GM12878 (cell line): ENCODE measurements at regions not wholly inside any gene's neighbourhood (a gene's known extent, or its start where the extent isn't known, plus 50 kb on each side); places are given as distances from the start of the nearest gene placed in this dataset.

Experiments
- ATAC-seq: fragments of 200-7000 bp; cut with Tn5 transposase; 3 replicates; pipeline ENCODE4 v1.9.1; 2020; ENCODE audit warnings: mild to moderate bottlenecking, moderate library complexity
- BruUV-seq: library from RNA; stranded (reverse); fragments of 400-500 nt; replicated peaks from 2 replicates; lab custom pipeline; 2021; lab: Mats Ljungman, UMichigan
- CTCF ChIA-PET: fragments of 300-600 bp; sonication (Branson Sonifier 250); formaldehyde crosslinking; extraction: SDS; loops from one replicate; lab custom pipeline; 2021; ENCODE audit warnings: inconsistent platforms; lab: Yijun Ruan, JAX
- POLR2A ChIA-PET: fragments of 350-600 bp; formaldehyde crosslinking; extraction: SDS; loops from one replicate; lab custom pipeline; 2021; ENCODE audit warnings: inconsistent platforms; lab: Charles Lee
- RAD21 ChIA-PET: fragments of 300-600 bp; sonication (Branson Sonifier 250); formaldehyde crosslinking; loops from one replicate; lab custom pipeline; 2023; ENCODE audit warnings: antibody characterized with exemption; ENCODE audit not compliant: unreplicated experiment; lab: Charles Lee
- SMC1A ChIA-PET: fragments of 300-600 bp; sonication (Branson Sonifier 250); formaldehyde crosslinking; loops from one replicate; lab custom pipeline; 2023; ENCODE audit not compliant: unreplicated experiment, uncharacterized antibody; lab: Charles Lee
- DNase-seq: peaks from one replicate; pipeline ENCODE4 v3.0.0-alpha.2; 2011; ENCODE audit warnings: low read depth, low spot score
- FAIRE-seq: peaks from 3 replicates; lab custom pipeline; 2011; peaks lifted over from hg19 to GRCh38; lab: Jason Lieb, UNC
- H2AFZ ChIP-seq: 2 replicates; pipeline ENCODE4 v1.6.0; 2011; ENCODE audit warnings: low read depth, low read length, control low read depth; ENCODE audit not compliant: control insufficient read depth
- H3K27ac ChIP-seq: 2 replicates; pipeline ENCODE4 v1.5.1; 2011; ENCODE audit warnings: control low read depth; ENCODE audit not compliant: control insufficient read depth, insufficient read depth
- H3K27me3 ChIP-seq, 2 experiments: replicated peaks in 1 of 2; 2 replicates each; pipeline versions ENCODE4 v1.6.0 to v1.6.1; 2011; ENCODE audit warnings: low read length in 1 of 2; ENCODE audit not compliant: control insufficient read depth in 2 of 2, insufficient read depth in 2 of 2
- H3K36me3 ChIP-seq, 2 experiments: 2 replicates each; pipeline ENCODE4 v1.5.1; 2011; ENCODE audit warnings: low read length in 1 of 2; ENCODE audit not compliant: control insufficient read depth in 2 of 2, insufficient read depth in 2 of 2
- H3K4me1 ChIP-seq: 2 replicates; pipeline ENCODE4 v1.6.1; 2011; ENCODE audit warnings: mild to moderate bottlenecking, low read length, moderate library complexity, mixed read lengths; ENCODE audit not compliant: control insufficient read depth, insufficient read depth
- H3K4me2 ChIP-seq: 2 replicates; pipeline ENCODE4 v1.6.0; 2011; ENCODE audit warnings: control low read depth; ENCODE audit not compliant: control insufficient read depth, insufficient read depth
- H3K4me3 ChIP-seq: fragments of 200-600 bp; sonication (generic); 2 replicates; pipeline ENCODE4 v1.5.1; 2016
- H3K79me2 ChIP-seq: 2 replicates; pipeline ENCODE4 v1.6.0; 2011; ENCODE audit warnings: low read length; ENCODE audit not compliant: control insufficient read depth, insufficient read depth
- H3K9ac ChIP-seq: 2 replicates; pipeline ENCODE4 v1.8.0; 2011; ENCODE audit warnings: low read length, control low read depth, mixed read lengths; ENCODE audit not compliant: control insufficient read depth, insufficient read depth
- H3K9me3 ChIP-seq: replicated peaks from 3 replicates; pipeline ENCODE4 v1.5.1; 2011; ENCODE audit warnings: mild to moderate bottlenecking, low read length; ENCODE audit not compliant: control insufficient read depth, insufficient read depth
- H4K20me1 ChIP-seq: 2 replicates; pipeline ENCODE4 v1.6.0; 2011; ENCODE audit not compliant: control insufficient read depth, insufficient read depth
- CHD4 ChIP-seq: fragments of 200-600 bp; sonication (generic); IDR thresholded peaks from 2 replicates; pipeline ENCODE4 v1.6.1; 2016; ENCODE audit warnings: mild to moderate bottlenecking
- DPF2 ChIP-seq: fragments of 450-650 bp; IDR thresholded peaks from 2 replicates; pipeline ENCODE4 v1.6.1; 2017; ENCODE audit warnings: mild to moderate bottlenecking
- EED ChIP-seq: sonication (generic); IDR thresholded peaks from 2 replicates; pipeline ENCODE4 v1.6.1; 2016; ENCODE audit warnings: antibody characterized with exemption, low read depth
- FOS ChIP-seq: IDR thresholded peaks from 3 replicates; pipeline ENCODE4 v1.6.1; 2011; ENCODE audit warnings: borderline replicate concordance; ENCODE audit not compliant: insufficient read length; ENCODE audit errors: extremely low read depth
- HDAC2 ChIP-seq: fragments of 200-600 bp; sonication (generic); IDR thresholded peaks from 2 replicates; pipeline ENCODE4 v1.6.1; 2017
- JUND ChIP-seq: IDR thresholded peaks from 2 replicates; pipeline ENCODE4 v1.6.1; 2012; ENCODE audit warnings: low read depth, mild to moderate bottlenecking, low read length, improper control_type of control experiment, moderate library complexity
- MTA2 ChIP-seq: fragments of 450-650 bp; IDR thresholded peaks from 2 replicates; pipeline ENCODE4 v1.6.1; 2016; ENCODE audit warnings: low read depth, mild to moderate bottlenecking, moderate library complexity
- NFIC ChIP-seq: IDR thresholded peaks from 2 replicates; pipeline ENCODE4 v1.6.1; 2012; ENCODE audit warnings: low read depth, mild to moderate bottlenecking, inconsistent platforms, low read length, moderate library complexity
- NR2C1 ChIP-seq: fragments of 450-650 bp; IDR thresholded peaks from 2 replicates; pipeline ENCODE4 v1.6.1; 2017; ENCODE audit warnings: antibody characterized with exemption, mild to moderate bottlenecking, moderate library complexity
- RAD21 ChIP-seq: IDR thresholded peaks from 2 replicates; pipeline ENCODE4 v1.6.1; 2011; ENCODE audit warnings: mild to moderate bottlenecking, low read depth, low read length, moderate library complexity; ENCODE audit not compliant: insufficient read depth
- WRNIP1 ChIP-seq: IDR thresholded peaks from 2 replicates; pipeline ENCODE4 v1.6.1; 2011; ENCODE audit warnings: low read depth, low read length, improper control_type of control experiment, borderline replicate concordance
- YBX1 ChIP-seq: fragments of 450-650 bp; IDR thresholded peaks from 2 replicates; pipeline ENCODE4 v1.6.1; 2016; ENCODE audit warnings: antibody characterized with exemption
- ZBTB4 ChIP-seq: fragments of 450-650 bp; formaldehyde crosslinking; IDR thresholded peaks from 2 replicates; pipeline ENCODE4 v1.4.0; 2022; ENCODE audit warnings: mild to moderate bottlenecking, moderate library complexity
- WGBS: methylation state at CpG from one replicate; pipeline ENCODE4 v1.1.6; 2016; ENCODE audit warnings: low lambda C conversion rate; ENCODE audit not compliant: insufficient replicate concordance, insufficient coverage; ENCODE audit errors: missing lambda C conversion rate; 5-methylcytosine and 5-hydroxymethylcytosine counted together
- in situ Hi-C: fragments of 300-500 bp; cut with MboI; formaldehyde crosslinking; loops from 9 replicates; pipeline ENCODE4 v1.14.3; 2018; ENCODE audit warnings: mixed read lengths
- intact Hi-C: fragments of 100-400 bp; cut with micrococcal nuclease; formaldehyde crosslinking; loops from one replicate; pipeline ENCODE4 v1.14.2; 2022; ENCODE audit not compliant: unreplicated experiment
- TF ChIP-seq, protein P1 (sequence below): fragments of 450-650 bp; IDR thresholded peaks from 2 replicates; pipeline ENCODE4 v1.6.1; 2017; ENCODE audit warnings: mild to moderate bottlenecking, moderate library complexity

DNA sequence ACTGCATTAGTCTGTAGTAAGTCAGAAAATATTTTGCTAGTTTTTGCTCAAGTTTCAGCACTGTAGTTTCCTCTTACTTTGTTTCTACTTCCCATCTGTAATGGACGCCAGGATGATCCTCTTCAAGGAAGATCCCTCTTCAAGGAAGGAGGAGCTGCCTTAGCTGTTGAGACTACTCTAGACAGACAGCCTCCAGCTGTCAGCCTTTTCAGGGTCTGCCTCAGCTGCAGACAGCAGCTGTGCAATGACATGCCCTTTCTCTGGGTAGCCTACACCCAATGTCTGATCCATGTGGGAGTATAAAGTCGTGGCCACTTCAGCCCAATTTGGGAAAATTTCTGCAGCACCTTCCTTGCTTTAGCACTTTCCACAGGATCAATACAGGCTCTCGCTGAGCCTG is 281.0 kb upstream of the MAOA start:
- ATAC-seq (no peak), FAIRE-seq (no peak), DNase-seq (no peak)
- H3K27ac ChIP-seq, result no peak overlapping the region
- no TSS peak for BruUV-seq
- H3K36me3 ChIP-seq, result no peaks in the 10 kb centered on the region
- in situ Hi-C loops (no loop called here), intact Hi-C loops (no loop called here)
- RAD21 ChIA-PET, result no interaction called here
- H3K9me3 ChIP-seq, result no peaks in the 10 kb centered on the region
- H3K4me3 ChIP-seq, result no peak overlapping the region
- no peaks in the 10 kb centered on the region for H3K27me3 ChIP-seq
- no peaks in the 10 kb centered on the region for H4K20me1 ChIP-seq
- CTCF ChIA-PET, result interaction anchor here (1.3 kb wide), 1 partner anchor 9 kb away, joined by 3 read pairs; no protein-coding TSS in a partner anchor
- no peaks in the 10 kb centered on the region for H3K79me2 ChIP-seq
- no peak overlapping the region for H2AFZ ChIP-seq
- TF ChIP-seq HDAC2 (no peak), FOS (no peak), WRNIP1 (no peak), EED (no peak), JUND (no peak), MTA2 (no peak), RAD21 (no peak), YBX1 (no peak), NFIC (no peak), DPF2 (no peak), CHD4 (no peak), ZBTB4 (CRISPR knock-in tag) (no peak), NR2C1 (no peak)
- TF ChIP-seq, protein P1, sequence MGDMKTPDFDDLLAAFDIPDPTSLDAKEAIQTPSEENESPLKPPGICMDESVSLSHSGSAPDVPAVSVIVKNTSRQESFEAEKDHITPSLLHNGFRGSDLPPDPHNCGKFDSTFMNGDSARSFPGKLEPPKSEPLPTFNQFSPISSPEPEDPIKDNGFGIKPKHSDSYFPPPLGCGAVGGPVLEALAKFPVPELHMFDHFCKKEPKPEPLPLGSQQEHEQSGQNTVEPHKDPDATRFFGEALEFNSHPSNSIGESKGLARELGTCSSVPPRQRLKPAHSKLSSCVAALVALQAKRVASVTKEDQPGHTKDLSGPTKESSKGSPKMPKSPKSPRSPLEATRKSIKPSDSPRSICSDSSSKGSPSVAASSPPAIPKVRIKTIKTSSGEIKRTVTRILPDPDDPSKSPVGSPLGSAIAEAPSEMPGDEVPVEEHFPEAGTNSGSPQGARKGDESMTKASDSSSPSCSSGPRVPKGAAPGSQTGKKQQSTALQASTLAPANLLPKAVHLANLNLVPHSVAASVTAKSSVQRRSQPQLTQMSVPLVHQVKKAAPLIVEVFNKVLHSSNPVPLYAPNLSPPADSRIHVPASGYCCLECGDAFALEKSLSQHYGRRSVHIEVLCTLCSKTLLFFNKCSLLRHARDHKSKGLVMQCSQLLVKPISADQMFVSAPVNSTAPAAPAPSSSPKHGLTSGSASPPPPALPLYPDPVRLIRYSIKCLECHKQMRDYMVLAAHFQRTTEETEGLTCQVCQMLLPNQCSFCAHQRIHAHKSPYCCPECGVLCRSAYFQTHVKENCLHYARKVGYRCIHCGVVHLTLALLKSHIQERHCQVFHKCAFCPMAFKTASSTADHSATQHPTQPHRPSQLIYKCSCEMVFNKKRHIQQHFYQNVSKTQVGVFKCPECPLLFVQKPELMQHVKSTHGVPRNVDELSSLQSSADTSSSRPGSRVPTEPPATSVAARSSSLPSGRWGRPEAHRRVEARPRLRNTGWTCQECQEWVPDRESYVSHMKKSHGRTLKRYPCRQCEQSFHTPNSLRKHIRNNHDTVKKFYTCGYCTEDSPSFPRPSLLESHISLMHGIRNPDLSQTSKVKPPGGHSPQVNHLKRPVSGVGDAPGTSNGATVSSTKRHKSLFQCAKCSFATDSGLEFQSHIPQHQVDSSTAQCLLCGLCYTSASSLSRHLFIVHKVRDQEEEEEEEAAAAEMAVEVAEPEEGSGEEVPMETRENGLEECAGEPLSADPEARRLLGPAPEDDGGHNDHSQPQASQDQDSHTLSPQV, result no peak
- SMC1A ChIA-PET, result no interaction called here
- POLR2A ChIA-PET, result no interaction called here
- H3K9ac ChIP-seq, result no peak overlapping the region
- WGBS, result 0% methylated on average over 3 of the region's 3 CpGs
- H3K4me2 ChIP-seq, result no peak overlapping the region
- H3K4me1 ChIP-seq, result no peaks in the 10 kb centered on the region
